ENCODE measurements at regions not wholly inside any gene's neighbourhood (a gene's known extent, or its start where the extent isn't known, plus 50 kb on each side); places are given as distances from the start of the nearest gene placed in this dataset.

- H3K36me3 ChIP-seq (replicated peaks; ENCODE audit: low read depth, low read length): no peaks in the 10 kb centered on the region
- no peaks in the 10 kb centered on the region for H4K20me1 ChIP-seq (ENCODE audit: insufficient read depth, low read length)
- H3K27ac ChIP-seq (ENCODE audit: low read length): no peak overlapping the region
- no peaks in the 10 kb centered on the region for H3K9me3 ChIP-seq (ENCODE audit: insufficient read depth, low read length)
- H3K4me3 ChIP-seq (ENCODE audit: low read length): no peak overlapping the region
- no peak overlapping the region for H2AFZ ChIP-seq (ENCODE audit: low read depth, low read length)
- TF ChIP-seq CTCF (IDR thresholded peaks at IDR 0.05; ENCODE audit: low read depth, low read length) (no peak), EZH2phosphoT487 (IDR thresholded peaks at IDR 0.05; ENCODE audit: low read depth) (no peak)
- no peaks in the 10 kb centered on the region for H3K79me2 ChIP-seq (ENCODE audit: low read length)
- no peak overlapping the region for H3K4me2 ChIP-seq (ENCODE audit: low read length)
- no peaks in the 10 kb centered on the region for H3K4me1 ChIP-seq (ENCODE audit: low read length)
- H3K27me3 ChIP-seq (ENCODE audit: low read depth, low read length): no peaks in the 10 kb centered on the region
- H3K9ac ChIP-seq (ENCODE audit: low read length): no peak overlapping the region
Observed at GRCh38 chr11:90668502-90668901, 445.7 kb upstream of the CHORDC1 start.

- TF ChIP-seq CTCF (IDR thresholded peaks at IDR 0.05; ENCODE audit: low read depth, low read length): no peak
- no peak for TF ChIP-seq EZH2phosphoT487 (IDR thresholded peaks at IDR 0.05; ENCODE audit: low read depth)
- Histone ChIP-seq H3K36me3 (replicated peaks; ENCODE audit: low read depth, low read length) (no peaks in the 10 kb centered on the region), H3K9me3 (ENCODE audit: insufficient read depth, low read length) (no peaks in the 10 kb centered on the region), H3K27ac (ENCODE audit: low read length) (0 out of 2 replicates have a peak overlapping the region, but pooled peaks have one; percentile 4), H3K79me2 (ENCODE audit: low read length) (no peaks in the 10 kb centered on the region), H3K9ac (ENCODE audit: low read length) (no peak overlapping the region), H3K27me3 (ENCODE audit: low read depth, low read length) (no peaks in the 10 kb centered on the region), H4K20me1 (ENCODE audit: insufficient read depth, low read length) (no peaks in the 10 kb centered on the region), H3K4me3 (ENCODE audit: low read length) (no peak overlapping the region), H3K4me1 (ENCODE audit: low read length) (peaks cover 9% of the 10 kb centered on the region), H3K4me2 (ENCODE audit: low read length) (peak overlapping the region; percentile 41), H2AFZ (ENCODE audit: low read depth, low read length) (no peak overlapping the region)
Observed at GRCh38 chr11:90661233-90661632, 438.4 kb upstream of the CHORDC1 start.

- Histone ChIP-seq H3K9me3 (ENCODE audit: insufficient read depth, low read length) (no peaks in the 10 kb centered on the region), H3K27me3 (ENCODE audit: low read depth, low read length) (no peaks in the 10 kb centered on the region), H3K27ac (ENCODE audit: low read length) (no peak overlapping the region), H3K4me1 (ENCODE audit: low read length) (peaks cover 5% of the 10 kb centered on the region), H3K79me2 (ENCODE audit: low read length) (no peaks in the 10 kb centered on the region), H3K9ac (ENCODE audit: low read length) (no peak overlapping the region), H4K20me1 (ENCODE audit: insufficient read depth, low read length) (no peaks in the 10 kb centered on the region), H2AFZ (ENCODE audit: low read depth, low read length) (no peak overlapping the region), H3K4me2 (ENCODE audit: low read length) (no peak overlapping the region), H3K4me3 (ENCODE audit: low read length) (no peak overlapping the region), H3K36me3 (replicated peaks; ENCODE audit: low read depth, low read length) (no peaks in the 10 kb centered on the region)
- TF ChIP-seq EZH2phosphoT487 (IDR thresholded peaks at IDR 0.05; ENCODE audit: low read depth): no peak
- TF ChIP-seq CTCF (IDR thresholded peaks at IDR 0.05; ENCODE audit: low read depth, low read length): no peak
Observed at GRCh38 chr11:90656171-90656570, 433.3 kb upstream of the CHORDC1 start.

GRCh38 chr11:90650153-90650552, 427.3 kb upstream of the CHORDC1 start:
- Histone ChIP-seq H3K4me3 (ENCODE audit: low read length) (no peak overlapping the region), H4K20me1 (ENCODE audit: insufficient read depth, low read length) (no peaks in the 10 kb centered on the region), H3K36me3 (replicated peaks; ENCODE audit: low read depth, low read length) (no peaks in the 10 kb centered on the region), H3K4me2 (ENCODE audit: low read length) (no peak overlapping the region), H3K9me3 (ENCODE audit: insufficient read depth, low read length) (no peaks in the 10 kb centered on the region), H3K9ac (ENCODE audit: low read length) (no peak overlapping the region), H2AFZ (ENCODE audit: low read depth, low read length) (no peak overlapping the region), H3K27ac (ENCODE audit: low read length) (no peak overlapping the region), H3K79me2 (ENCODE audit: low read length) (no peaks in the 10 kb centered on the region), H3K27me3 (ENCODE audit: low read depth, low read length) (no peaks in the 10 kb centered on the region), H3K4me1 (ENCODE audit: low read length) (no peaks in the 10 kb centered on the region)
- no peak for TF ChIP-seq CTCF (IDR thresholded peaks at IDR 0.05; ENCODE audit: low read depth, low read length)
- no peak for TF ChIP-seq EZH2phosphoT487 (IDR thresholded peaks at IDR 0.05; ENCODE audit: low read depth)
